SK-N-SH (cell line): ENCODE measurements at regions not wholly inside any gene's neighbourhood (a gene's known extent, or its start where the extent isn't known, plus 50 kb on each side); places are given as distances from the start of the nearest gene placed in this dataset.

Experiments
- TAF1 ChIP-seq: IDR thresholded peaks from 2 replicates; pipeline ENCODE4 v1.6.1; 2012; ENCODE audit warnings: low read depth, mild to moderate bottlenecking, low read length, moderate library complexity, borderline replicate concordance
- TF ChIP-seq, protein P1 (sequence below): fragments of 150-350 bp; IDR thresholded peaks from 2 replicates; pipeline ENCODE4 v1.6.1; 2017; ENCODE audit warnings: antibody characterized with exemption, low read length, low read depth, borderline replicate concordance

DNA sequence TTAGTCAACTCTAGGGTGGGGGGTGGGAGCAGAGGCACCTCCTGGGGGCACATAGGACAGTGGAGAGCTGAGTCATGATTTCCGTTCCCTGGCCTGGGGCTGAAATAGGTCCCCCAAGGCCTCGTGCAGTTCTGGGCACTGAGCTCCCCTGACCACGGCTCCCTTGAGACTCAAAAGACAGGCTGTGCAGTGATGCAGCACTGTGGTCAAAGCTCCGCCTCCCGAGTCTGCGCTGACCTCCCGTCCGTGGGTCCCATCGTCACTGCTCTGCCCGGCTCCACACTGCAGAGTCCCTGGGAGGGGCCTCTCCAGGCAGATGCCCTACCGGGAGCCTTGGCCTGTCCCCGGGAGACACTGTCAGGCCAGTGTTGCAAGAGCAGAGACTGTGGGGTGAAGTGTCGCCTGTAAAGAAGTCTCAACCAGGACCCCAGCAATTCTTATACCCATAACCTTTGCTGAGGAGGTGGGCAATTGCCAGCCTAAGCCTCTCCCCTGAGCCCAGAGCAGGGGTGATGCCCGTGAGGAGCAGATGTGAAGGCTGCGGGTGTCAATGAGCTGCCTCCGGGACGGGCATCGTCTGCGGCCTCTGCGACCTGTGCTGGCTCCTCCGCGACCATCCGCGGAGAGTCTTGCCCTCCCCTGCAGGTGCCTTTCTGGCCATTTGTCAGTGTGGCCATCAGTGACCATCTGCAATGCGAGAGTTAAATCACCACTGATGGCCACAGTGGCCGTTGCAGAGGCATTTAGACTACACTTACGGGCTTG lies 877.3 kb downstream of the BRD1 start:
- TF ChIP-seq, protein P1, sequence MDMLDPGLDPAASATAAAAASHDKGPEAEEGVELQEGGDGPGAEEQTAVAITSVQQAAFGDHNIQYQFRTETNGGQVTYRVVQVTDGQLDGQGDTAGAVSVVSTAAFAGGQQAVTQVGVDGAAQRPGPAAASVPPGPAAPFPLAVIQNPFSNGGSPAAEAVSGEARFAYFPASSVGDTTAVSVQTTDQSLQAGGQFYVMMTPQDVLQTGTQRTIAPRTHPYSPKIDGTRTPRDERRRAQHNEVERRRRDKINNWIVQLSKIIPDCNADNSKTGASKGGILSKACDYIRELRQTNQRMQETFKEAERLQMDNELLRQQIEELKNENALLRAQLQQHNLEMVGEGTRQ, result no peak
- no peak for TF ChIP-seq TAF1
